CD4-positive, alpha-beta T cell treated with Interleukin-4 for 4 hours (primary cell): ENCODE measurements at regions not wholly inside any gene's neighbourhood (a gene's known extent, or its start where the extent isn't known, plus 50 kb on each side); places are given as distances from the start of the nearest gene placed in this dataset.
A peak's percentile ranks its signal among the peaks of the same experiment; 100 is the strongest.

ENCODE experiments used
- DNase-seq: peaks from one replicate; pipeline ENCODE4 v3.0.0-alpha.2; 2020

- DNase-seq = no peak
Measured at GRCh38 chr2:234243871-234244565, 193.5 kb downstream of the SPP2 start.

- no peak for DNase-seq
Measured at GRCh38 chr2:234242459-234242836, 191.9 kb downstream of the SPP2 start.

- no peak for DNase-seq
Measured at GRCh38 chr2:234241656-234242458, 191.4 kb downstream of the SPP2 start.

- DNase-seq = no peak
Measured at GRCh38 chr2:234240917-234241316, 190.4 kb downstream of the SPP2 start.

- DNase-seq = no peak
Measured at GRCh38 chr2:234235191-234235590, 184.7 kb downstream of the SPP2 start.

- no peak for DNase-seq
Measured at GRCh38 chr2:234231460-234231859, 181.0 kb downstream of the SPP2 start.

GRCh38 chr2:234219046-234219310 lies 168.5 kb downstream of the SPP2 start:
- no peak for DNase-seq

GRCh38 chr2:234218266-234219045 lies 168.0 kb downstream of the SPP2 start:
- peak; percentile 4 for DNase-seq

GRCh38 chr2:234212534-234212933 lies 162.0 kb downstream of the SPP2 start:
- DNase-seq = no peak

GRCh38 chr2:234211797-234212196 lies 161.3 kb downstream of the SPP2 start:
- no peak for DNase-seq

- no peak for DNase-seq
Measured at GRCh38 chr2:234206738-234207137, 156.2 kb downstream of the SPP2 start.

- no peak for DNase-seq
Measured at GRCh38 chr2:234204480-234204879, 154.0 kb downstream of the SPP2 start.

GRCh38 chr2:234203135-234203984 lies 152.9 kb downstream of the SPP2 start:
- no peak for DNase-seq

GRCh38 chr2:234202601-234203000 lies 152.1 kb downstream of the SPP2 start:
- DNase-seq = no peak

- DNase-seq = no peak
Measured at GRCh38 chr2:234199996-234200395, 149.5 kb downstream of the SPP2 start.

- no peak for DNase-seq
Measured at GRCh38 chr2:234198976-234199375, 148.5 kb downstream of the SPP2 start.

- DNase-seq = no peak
Measured at GRCh38 chr2:234195516-234195915, 145.0 kb downstream of the SPP2 start.

GRCh38 chr2:234193977-234194563 lies 143.6 kb downstream of the SPP2 start:
- no peak for DNase-seq

GRCh38 chr2:234191819-234192407 lies 141.4 kb downstream of the SPP2 start:
- DNase-seq = no peak

GRCh38 chr2:234189786-234190300 lies 139.3 kb downstream of the SPP2 start:
- no peak for DNase-seq

- DNase-seq = no peak
Measured at GRCh38 chr2:234189230-234189629, 138.7 kb downstream of the SPP2 start.

- no peak for DNase-seq
Measured at GRCh38 chr2:234187646-234188174, 137.2 kb downstream of the SPP2 start.
